AG04449 (cell line): ENCODE measurements at regions not wholly inside any gene's neighbourhood (a gene's known extent, or its start where the extent isn't known, plus 50 kb on each side); places are given as distances from the start of the nearest gene placed in this dataset.

ENCODE experiments used
- CTCF ChIA-PET: fragments of 350-600 bp; formaldehyde crosslinking; extraction: SDS; loops from one replicate; lab custom pipeline; 2021; ENCODE audit warnings: antibody characterized with exemption; lab: Yijun Ruan, JAX
- POLR2A ChIA-PET: fragments of 400-600, 350-600 bp; formaldehyde crosslinking; extraction: SDS; loops from one replicate; lab custom pipeline; 2020; ENCODE audit warnings: antibody characterized with exemption, inconsistent platforms; lab: Yijun Ruan, JAX
- DNase-seq: peaks from one replicate; pipeline ENCODE4 v3.0.0-alpha.2; 2010; ENCODE audit warnings: low read depth, low spot score
- H3K4me3 ChIP-seq: 2 replicates; pipeline ENCODE4 v1.5.1; 2011; ENCODE audit warnings: low read depth, mild to moderate bottlenecking, control low read depth, low read length
- CTCF ChIP-seq: IDR thresholded peaks from one replicate; pipeline ENCODE4 v1.5.1; 2011; ENCODE audit warnings: mild to moderate bottlenecking, moderate library complexity, low read length, control low read depth, inconsistent platforms; ENCODE audit not compliant: insufficient read depth; ENCODE audit errors: missing control alignments

GRCh38 chr12:18151036-18151435 lies 61.0 kb upstream of the RERGL start:
- CTCF ChIA-PET = interaction anchor here (1.0 to 3.6 kb wide), 3 partner anchors 9 to 14 kb away, joined by 6 to 18 read pairs (median 11); no protein-coding TSS in a partner anchor
- no peak for TF ChIP-seq CTCF
- H3K4me3 ChIP-seq = no peak overlapping the region
- DNase-seq = no peak
- POLR2A ChIA-PET = no interaction called here

- H3K4me3 ChIP-seq = no peak overlapping the region
- no peak for TF ChIP-seq CTCF
- DNase-seq = no peak
- ChIA-PET POLR2A (no interaction called here), CTCF (interaction anchor here (2.4 kb wide), 1 partner anchor 10 kb away, joined by 11 read pairs; no protein-coding TSS in a partner anchor)
These were observed 59.0 kb upstream of the RERGL start for GRCh38 chr12:18148961-18149360.

- CTCF ChIA-PET = interaction anchor here (1.7 to 5.6 kb wide), 2 partner anchors 13 to 79 kb away, joined by 6 to 27 read pairs; no protein-coding TSS in a partner anchor
- POLR2A ChIA-PET = no interaction called here
These were observed 56.4 kb upstream of the RERGL start for GRCh38 chr12:18146363-18146762.

GRCh38 chr12:18145924-18146323 lies 55.9 kb upstream of the RERGL start:
- H3K4me3 ChIP-seq = no peak overlapping the region
- ChIA-PET POLR2A (no interaction called here), CTCF (interaction anchor here (1.7 to 5.6 kb wide), 2 partner anchors 13 to 79 kb away, joined by 6 to 27 read pairs; no protein-coding TSS in a partner anchor)
- TF ChIP-seq CTCF = no peak
- no peak for DNase-seq

More at GRCh38 chr12:18146363-18146762, 56.4 kb upstream of the RERGL start:
- H3K4me3 ChIP-seq = no peak overlapping the region
- DNase-seq = no peak
- TF ChIP-seq CTCF = no peak

- TF ChIP-seq CTCF = no peak
- no peak overlapping the region for H3K4me3 ChIP-seq
- no peak for DNase-seq
- ChIA-PET CTCF (interaction anchor here (1.2 to 4.0 kb wide), 6 partner anchors 10 to 1042 kb away, joined by 3 to 38 read pairs (median 10); no protein-coding TSS in a partner anchor), POLR2A (no interaction called here)
These were observed 51.3 kb upstream of the RERGL start for GRCh38 chr12:18141048-18141982.
